GM21576 (cell line): ENCODE measurements at regions not wholly inside any gene's neighbourhood (a gene's known extent, or its start where the extent isn't known, plus 50 kb on each side); places are given as distances from the start of the nearest gene placed in this dataset.
"Not testable (repeated sequence)": the region's sequence is repeated elsewhere in the genome, so short reads cannot be mapped to it uniquely, and the experiment has no call there.

ENCODE experiments used
- ATAC-seq: cut with Tn5 transposase; IDR thresholded peaks from one replicate; pipeline ENCODE4 v1.9.1; 2021; ENCODE audit warnings: mild to moderate bottlenecking, moderate library complexity; ENCODE audit not compliant: unreplicated experiment

- ATAC-seq = not testable (repeated sequence)
Measured at GRCh38 chr1:68779841-68780240, 283.0 kb upstream of the DEPDC1 start.

GRCh38 chr1:68780919-68781318 is 284.0 kb upstream of the DEPDC1 start:
- ATAC-seq = no peak

- no peak for ATAC-seq
Measured at GRCh38 chr1:68782890-68783289, 286.0 kb upstream of the DEPDC1 start.

GRCh38 chr1:68785328-68785727 is 288.4 kb upstream of the DEPDC1 start:
- no peak for ATAC-seq

GRCh38 chr1:68788762-68789161 is 291.9 kb upstream of the DEPDC1 start:
- ATAC-seq = no peak

- no peak for ATAC-seq
Measured at GRCh38 chr1:68791800-68792199, 294.9 kb upstream of the DEPDC1 start.

- ATAC-seq = no peak
Measured at GRCh38 chr1:68795956-68796355, 299.1 kb upstream of the DEPDC1 start.

GRCh38 chr1:68796888-68797287 is 300.0 kb upstream of the DEPDC1 start:
- no peak for ATAC-seq

GRCh38 chr1:68798071-68798470 is 301.2 kb upstream of the DEPDC1 start:
- no peak for ATAC-seq

- ATAC-seq = no peak
Measured at GRCh38 chr1:68799096-68799495, 302.2 kb upstream of the DEPDC1 start.

- no peak for ATAC-seq
Measured at GRCh38 chr1:68800182-68800581, 303.3 kb upstream of the DEPDC1 start.

GRCh38 chr1:68801440-68801839 is 304.6 kb upstream of the DEPDC1 start:
- no peak for ATAC-seq

GRCh38 chr1:68805097-68805641 is 308.3 kb upstream of the DEPDC1 start:
- no peak for ATAC-seq

- no peak for ATAC-seq
Measured at GRCh38 chr1:68808351-68808750, 311.5 kb upstream of the DEPDC1 start.

- ATAC-seq = no peak
Measured at GRCh38 chr1:68811806-68812205, 314.9 kb upstream of the DEPDC1 start.

- no peak for ATAC-seq
Measured at GRCh38 chr1:68812333-68812732, 315.5 kb upstream of the DEPDC1 start.

GRCh38 chr1:68814067-68814466 is 317.2 kb upstream of the DEPDC1 start:
- no peak for ATAC-seq

- ATAC-seq = no peak
Measured at GRCh38 chr1:68815632-68816031, 318.8 kb upstream of the DEPDC1 start.

GRCh38 chr1:68817505-68818210 is 320.8 kb upstream of the DEPDC1 start:
- ATAC-seq = not testable (repeated sequence)

GRCh38 chr1:68819190-68819829 is 322.4 kb upstream of the DEPDC1 start:
- no peak for ATAC-seq

- no peak for ATAC-seq
Measured at GRCh38 chr1:68820151-68820550, 323.3 kb upstream of the DEPDC1 start.

- ATAC-seq = no peak
Measured at GRCh38 chr1:68826836-68827235, 330.0 kb upstream of the DEPDC1 start.
